HuH-7.5 (cell line): ENCODE measurements at regions not wholly inside any gene's neighbourhood (a gene's known extent, or its start where the extent isn't known, plus 50 kb on each side); places are given as distances from the start of the nearest gene placed in this dataset.

Experiments used
- DNase-seq: peaks from one replicate; pipeline ENCODE4 v3.0.0; 2011; ENCODE audit warnings: low spot score

GRCh38 chr5:62714296-62714695 lies 135.7 kb downstream of the LRRC70 start:
- no peak for DNase-seq

GRCh38 chr5:62708481-62709325 lies 130.1 kb downstream of the LRRC70 start:
- no peak for DNase-seq

- DNase-seq: no peak
Observed at GRCh38 chr5:62707563-62707962, 128.9 kb downstream of the LRRC70 start.

GRCh38 chr5:62707131-62707530 lies 128.5 kb downstream of the LRRC70 start:
- no peak for DNase-seq

GRCh38 chr5:62705022-62705421 lies 126.4 kb downstream of the LRRC70 start:
- DNase-seq: no peak

GRCh38 chr5:62702126-62702525 lies 123.5 kb downstream of the LRRC70 start:
- DNase-seq: no peak

GRCh38 chr5:62701036-62701435 lies 122.4 kb downstream of the LRRC70 start:
- no peak for DNase-seq

GRCh38 chr5:62698756-62699155 lies 120.1 kb downstream of the LRRC70 start:
- DNase-seq: no peak

GRCh38 chr5:62695274-62695673 lies 116.7 kb downstream of the LRRC70 start:
- no peak for DNase-seq

GRCh38 chr5:62692946-62693713 lies 114.5 kb downstream of the LRRC70 start:
- no peak for DNase-seq

- DNase-seq: no peak
Observed at GRCh38 chr5:62691946-62692345, 113.3 kb downstream of the LRRC70 start.

GRCh38 chr5:62690421-62690820 lies 111.8 kb downstream of the LRRC70 start:
- no peak for DNase-seq

- no peak for DNase-seq
Observed at GRCh38 chr5:62689599-62690368, 111.2 kb downstream of the LRRC70 start.

GRCh38 chr5:62686692-62687091 lies 108.1 kb downstream of the LRRC70 start:
- no peak for DNase-seq

- DNase-seq: no peak
Observed at GRCh38 chr5:62685221-62685620, 106.6 kb downstream of the LRRC70 start.

- DNase-seq: no peak
Observed at GRCh38 chr5:62684310-62684709, 105.7 kb downstream of the LRRC70 start.

GRCh38 chr5:62682059-62682458 lies 103.4 kb downstream of the LRRC70 start:
- DNase-seq: no peak

- no peak for DNase-seq
Observed at GRCh38 chr5:62681117-62681850, 102.7 kb downstream of the LRRC70 start.

- DNase-seq: no peak
Observed at GRCh38 chr5:62680121-62680520, 101.5 kb downstream of the LRRC70 start.
